DMS53 treated with DMSO at 0.1 percent for 48 hours (cell line): ENCODE measurements at regions not wholly inside any gene's neighbourhood (a gene's known extent, or its start where the extent isn't known, plus 50 kb on each side); places are given as distances from the start of the nearest gene placed in this dataset.

Experiments used
- DNase-seq: peaks from one replicate; lab custom pipeline; 2025; ENCODE audit not compliant: unreplicated experiment; lab: John Stamatoyannopoulos, UW

- DNase-seq = no peak
Measured at GRCh38 chrX:23525531-23525930, 141.8 kb upstream of the PRDX4 start.

GRCh38 chrX:23540532-23540931, 126.8 kb upstream of the PRDX4 start:
- DNase-seq = no peak

DNA sequence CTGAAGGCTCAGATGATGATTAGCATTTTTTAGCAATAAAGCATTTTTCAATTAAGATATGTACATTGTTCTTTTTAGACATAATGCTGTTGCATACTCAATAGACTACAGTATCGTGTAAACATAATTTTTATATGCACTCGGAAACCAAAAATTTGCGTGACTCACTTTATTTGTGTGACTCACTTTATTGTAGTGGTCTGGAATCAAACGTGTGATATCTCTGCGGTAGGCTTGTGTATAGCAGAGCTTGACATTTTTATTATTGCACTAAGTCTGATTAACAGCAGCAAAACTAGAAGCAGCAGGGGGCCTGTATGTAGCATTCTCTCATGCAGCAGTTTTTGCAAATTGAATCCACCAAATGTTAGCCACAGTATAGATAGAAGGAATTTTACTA, 119.1 kb upstream of the PRDX4 start:
- no peak for DNase-seq

- DNase-seq = no peak
Measured at GRCh38 chrX:23552303-23552702, 115.0 kb upstream of the PRDX4 start.

GRCh38 chrX:23554304-23554703, 113.0 kb upstream of the PRDX4 start:
- DNase-seq = peak; percentile 33

- no peak for DNase-seq
Measured at GRCh38 chrX:23557070-23557469, 110.2 kb upstream of the PRDX4 start.

DNA sequence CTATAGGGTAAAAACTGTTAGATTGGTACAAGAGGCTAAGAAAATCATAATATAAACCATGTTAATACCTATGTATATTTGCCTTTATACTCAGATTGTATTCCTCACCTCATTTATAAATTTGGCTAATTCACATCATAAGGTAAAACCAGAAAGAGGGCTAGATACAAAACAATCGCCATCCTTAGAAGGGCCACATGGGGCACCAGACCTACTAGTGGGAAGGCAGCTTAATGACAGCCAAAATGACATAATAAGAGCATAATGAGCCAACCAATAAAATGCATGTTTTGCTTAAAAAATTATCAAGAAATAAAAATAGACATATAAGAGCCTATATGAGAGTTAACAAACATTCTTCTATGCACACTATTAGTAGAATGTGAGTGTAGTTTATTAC, 107.3 kb upstream of the PRDX4 start:
- no peak for DNase-seq

GRCh38 chrX:23570674-23571343, 96.5 kb upstream of the PRDX4 start:
- no peak for DNase-seq

GRCh38 chrX:23575281-23575680, 92.0 kb upstream of the PRDX4 start:
- no peak for DNase-seq

DNA sequence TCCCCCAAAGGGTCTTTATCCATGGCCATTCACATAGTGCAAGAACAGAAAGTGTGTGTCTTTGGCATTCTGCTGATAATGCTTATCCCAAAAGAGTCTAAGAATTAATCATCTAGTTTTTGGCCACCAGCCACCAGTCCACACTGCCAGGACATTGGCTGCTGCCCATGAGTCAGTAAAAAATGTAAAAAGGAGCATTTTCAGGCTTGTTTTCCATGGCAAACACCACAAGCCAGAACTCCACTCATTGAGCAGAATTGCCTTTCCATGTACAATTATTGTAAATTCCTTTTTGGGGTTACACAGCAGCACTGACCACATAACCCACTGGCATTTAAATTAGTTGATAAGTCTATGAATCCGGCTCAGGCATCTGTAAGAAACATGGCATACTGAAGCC, 89.2 kb upstream of the PRDX4 start:
- no peak for DNase-seq

- DNase-seq = no peak
Measured at GRCh38 chrX:23589496-23589895, 77.8 kb upstream of the PRDX4 start.

DNA sequence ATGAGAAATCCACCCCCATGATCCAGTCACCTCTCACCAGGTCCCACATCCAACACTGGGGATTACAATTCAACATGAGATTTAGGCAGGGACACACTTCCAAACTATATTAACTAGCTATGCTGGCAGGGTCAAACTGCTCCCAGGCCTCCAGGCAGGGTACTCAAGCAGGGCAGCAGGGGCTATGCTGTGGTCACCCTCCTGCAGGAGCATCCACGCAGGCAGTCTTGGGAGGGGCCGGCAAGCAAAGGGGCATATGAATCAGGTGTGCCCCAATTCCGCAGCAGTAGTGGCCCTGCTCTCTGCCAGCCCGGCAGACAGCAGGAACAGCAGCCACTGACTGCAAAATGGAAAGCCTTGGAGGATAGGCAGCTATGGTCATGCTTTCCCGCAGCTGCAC, 74.6 kb upstream of the PRDX4 start:
- DNase-seq = no peak

DNA sequence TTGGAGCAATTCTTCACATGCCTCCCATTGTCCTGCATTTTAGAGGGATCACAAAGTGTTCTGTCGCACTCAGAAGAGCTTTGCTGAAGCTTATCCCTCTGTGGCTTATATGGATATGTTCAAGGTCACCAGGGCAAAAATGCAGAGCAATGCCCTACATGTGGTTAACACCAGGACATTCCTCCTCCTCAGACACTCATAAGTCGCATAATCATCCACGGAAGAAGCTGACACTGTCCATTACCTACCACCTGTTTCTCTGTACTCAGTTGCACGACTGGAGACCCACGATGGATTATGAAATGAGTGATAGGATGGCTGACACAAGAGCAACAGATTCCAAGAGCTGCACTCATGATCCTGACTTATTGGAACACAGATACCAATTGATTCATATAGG, 68.7 kb upstream of the PRDX4 start:
- no peak for DNase-seq

DNA sequence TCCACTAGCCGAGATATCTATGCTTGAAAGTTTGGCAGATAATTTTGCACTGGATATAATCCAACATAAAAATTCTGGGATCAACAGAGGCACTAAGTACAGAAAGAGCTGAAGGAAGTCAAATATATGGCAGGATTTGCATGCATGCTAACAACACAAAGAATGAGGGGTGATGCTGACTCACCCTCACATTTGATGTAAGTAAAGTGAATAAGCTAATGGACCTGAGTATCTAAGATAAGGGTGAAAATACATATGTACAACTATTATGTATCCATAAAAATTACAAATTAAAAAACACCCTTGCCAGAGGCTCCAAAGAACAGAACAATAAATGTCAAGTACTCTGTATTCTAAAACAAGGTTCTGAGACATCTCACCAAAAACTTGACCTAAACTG, 63.8 kb upstream of the PRDX4 start:
- DNase-seq = no peak

- DNase-seq = no peak
Measured at GRCh38 chrX:23610495-23610894, 56.8 kb upstream of the PRDX4 start.

- no peak for DNase-seq
Measured at GRCh38 chrX:23612846-23613245, 54.4 kb upstream of the PRDX4 start.

- peak; percentile 24 for DNase-seq
Measured at GRCh38 chrX:23616361-23616760, 50.9 kb upstream of the PRDX4 start.
